CD14-positive monocyte (primary cell): ENCODE measurements at regions not wholly inside any gene's neighbourhood (a gene's known extent, or its start where the extent isn't known, plus 50 kb on each side); places are given as distances from the start of the nearest gene placed in this dataset.
A peak's percentile ranks its signal among the peaks of the same experiment; 100 is the strongest.

ENCODE experiments used
- DNase-seq, 3 donors: peaks; one replicate each; pipeline ENCODE4 v3.0.0-alpha.2; 2011 to 2022
- H2AFZ ChIP-seq: 2 replicates; pipeline ENCODE4 v1.6.0; 2012; ENCODE audit warnings: mild to moderate bottlenecking, low read depth, low read length, inconsistent platforms; ENCODE audit not compliant: insufficient read depth, poor library complexity, severe bottlenecking
- H3K27ac ChIP-seq, 2 donors: 1 replicate in 1 of 2; 2 replicates in 1 of 2; pipeline ENCODE4 v1.5.1; 2012 to 2013; ENCODE audit warnings: low read length in 2 of 2, control low read depth in 1 of 2, inconsistent platforms in 1 of 2, low read depth in 1 of 2, mild to moderate bottlenecking in 1 of 2
- H3K27me3 ChIP-seq, 2 donors: one replicate each; pipeline versions ENCODE4 v1.6.0 to v1.6.1; 2011 to 2013; ENCODE audit warnings: low read length in 2 of 2; ENCODE audit not compliant: control insufficient read depth in 2 of 2, insufficient read depth in 2 of 2
- H3K36me3 ChIP-seq, 2 donors: replicated peaks in 1 of 2; 1 replicate in 1 of 2; 2 replicates in 1 of 2; pipeline versions ENCODE4 v1.5.1 to v1.6.1; 2012 to 2013; ENCODE audit warnings: low read length in 2 of 2, control low read depth in 1 of 2, inconsistent platforms in 1 of 2, mild to moderate bottlenecking in 1 of 2; ENCODE audit not compliant: insufficient read depth in 2 of 2, control insufficient read depth in 1 of 2
- H3K4me1 ChIP-seq, 2 donors: 1 replicate in 1 of 2; 2 replicates in 1 of 2; pipeline versions ENCODE4 v1.5.1 to v1.6.1; 2012 to 2013; ENCODE audit warnings: low read length in 2 of 2, control low read depth in 1 of 2, inconsistent platforms in 1 of 2, mild to moderate bottlenecking in 1 of 2, moderate library complexity in 1 of 2; ENCODE audit not compliant: insufficient read depth in 2 of 2, control insufficient read depth in 1 of 2
- H3K4me2 ChIP-seq: replicated peaks from 2 replicates; pipeline ENCODE3; 2012; ENCODE audit warnings: low read length, moderate library complexity, mild to moderate bottlenecking; ENCODE audit not compliant: poor library complexity, severe bottlenecking; ENCODE audit errors: extremely low read depth
- H3K4me3 ChIP-seq, 3 experiments: fragments of 200-600 bp in 1 of 3; sonication (generic) in 1 of 3; replicated peaks in 1 of 3; 1 replicate in 2 of 3; 2 replicates in 1 of 3; pipeline ENCODE4 v1.5.1; 2011 to 2013; ENCODE audit warnings: low read length in 3 of 3, mild to moderate bottlenecking in 3 of 3, control low read depth in 2 of 3, low read depth in 2 of 3, inconsistent platforms in 1 of 3, moderate library complexity in 1 of 3
- H3K79me2 ChIP-seq: 2 replicates; pipeline ENCODE4 v1.6.0; 2012; ENCODE audit warnings: mild to moderate bottlenecking, control low read depth, inconsistent platforms, low read length, moderate library complexity; ENCODE audit not compliant: insufficient read depth
- H3K9ac ChIP-seq: 2 replicates; pipeline ENCODE4 v1.6.0; 2017; ENCODE audit warnings: low read length, mild to moderate bottlenecking; ENCODE audit not compliant: insufficient read depth, poor library complexity, severe bottlenecking
- H3K9me3 ChIP-seq, 2 donors: replicated peaks in 1 of 2; 1 replicate in 1 of 2; 2 replicates in 1 of 2; pipeline versions ENCODE4 v1.5.1 to v1.6.1; 2012 to 2013; ENCODE audit warnings: low read length in 2 of 2, control low read depth in 1 of 2; ENCODE audit not compliant: control insufficient read depth in 1 of 2, insufficient read depth in 1 of 2
- H4K20me1 ChIP-seq: 2 replicates; pipeline ENCODE4 v1.6.0; 2012; ENCODE audit warnings: mild to moderate bottlenecking, low read length, control low read depth, moderate library complexity; ENCODE audit not compliant: insufficient read depth
- H3K27ac Mint-ChIP-seq, 7 donors: one replicate each; pipeline ENCODE4 v1.8.0; 2020; ENCODE audit warnings: mild to moderate bottlenecking in 7 of 7, mixed read lengths in 7 of 7, moderate library complexity in 6 of 7, inconsistent platforms in 2 of 7
- H3K27me3 Mint-ChIP-seq, 3 donors: one replicate each; pipeline ENCODE4 v1.8.0; 2021 to 2022; ENCODE audit warnings: low read depth in 3 of 3, mild to moderate bottlenecking in 3 of 3, mixed read lengths in 3 of 3, moderate library complexity in 3 of 3, inconsistent platforms in 1 of 3
- H3K36me3 Mint-ChIP-seq, 2 donors: one replicate each; pipeline ENCODE4 v1.8.0; 2020; ENCODE audit warnings: mixed read lengths in 2 of 2, inconsistent platforms in 1 of 2, mild to moderate bottlenecking in 1 of 2
- H3K4me1 Mint-ChIP-seq: one replicate; pipeline ENCODE4 v1.8.0; 2020; ENCODE audit warnings: mild to moderate bottlenecking, mixed read lengths
- H3K4me3 Mint-ChIP-seq, 2 donors: one replicate each; pipeline ENCODE4 v1.8.0; 2020; ENCODE audit warnings: mild to moderate bottlenecking in 2 of 2, mixed read lengths in 2 of 2, moderate library complexity in 1 of 2
- H3K9me3 Mint-ChIP-seq, 7 donors: one replicate each; pipeline ENCODE4 v1.8.0; 2020 to 2022; ENCODE audit warnings: mixed read lengths in 7 of 7, mild to moderate bottlenecking in 6 of 7, moderate library complexity in 6 of 7, inconsistent platforms in 2 of 7
- WGBS: methylation state at CpG from one replicate; pipeline ENCODE4 v1.1.5; 2013; ENCODE audit warnings: missing lambda C conversion rate; ENCODE audit not compliant: insufficient coverage; 5-methylcytosine and 5-hydroxymethylcytosine counted together
- intact Hi-C, 2 donors: fragments of 100-400 bp; cut with micrococcal nuclease; formaldehyde crosslinking; loops; one replicate each; pipeline versions ENCODE4 v1.15.0 to v1.15.1; 2023
- TF ChIP-seq, protein P1 (sequence below): fragments of 200-600 bp; IDR thresholded peaks from one replicate; pipeline ENCODE4 v1.8.0; 2022; ENCODE audit warnings: antibody characterized with exemption, mild to moderate bottlenecking

DNA sequence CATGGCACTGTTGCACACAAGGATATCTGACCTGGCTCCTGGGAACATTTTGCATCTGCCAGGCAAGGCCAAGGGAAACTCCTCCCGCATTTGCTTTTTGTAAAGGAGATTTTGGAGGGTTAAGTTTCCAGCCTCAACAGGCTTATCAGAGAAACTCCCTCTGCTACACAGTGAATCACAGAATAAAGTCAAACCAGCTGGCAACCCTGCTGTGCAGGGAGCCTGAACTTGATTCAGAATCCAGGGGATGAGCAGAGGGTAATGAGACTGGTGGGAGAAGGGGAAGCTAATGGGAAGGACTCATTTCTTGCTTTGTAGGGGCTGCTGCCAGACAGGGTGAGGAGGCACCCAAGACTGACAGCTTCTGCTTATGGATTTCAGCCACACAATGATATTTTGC lies 185.3 kb upstream of the ISX start:
- Histone ChIP-seq H4K20me1 (no peaks in the 10 kb centered on the region), H3K4me1 (no peaks in the 10 kb centered on the region), H3K4me3 (no peak overlapping the region), H3K9ac (no peak overlapping the region), H3K4me2 (no peak overlapping the region), H3K27ac (no peak overlapping the region), H3K36me3 (no peaks in the 10 kb centered on the region), H3K79me2 (no peaks in the 10 kb centered on the region), H2AFZ (no peak overlapping the region), H3K9me3 (peaks cover 0 to 4% of the 10 kb centered on the region in 2 donors), H3K27me3 (no peaks in the 10 kb centered on the region)
- no peaks in the 10 kb centered on the region for H3K36me3 Mint-ChIP-seq
- intact Hi-C loops = no loop called here
- WGBS = no CpG with 5 or more reads among the region's 1 CpG
- no peak overlapping the region for H3K27ac Mint-ChIP-seq
- TF ChIP-seq, protein P1, sequence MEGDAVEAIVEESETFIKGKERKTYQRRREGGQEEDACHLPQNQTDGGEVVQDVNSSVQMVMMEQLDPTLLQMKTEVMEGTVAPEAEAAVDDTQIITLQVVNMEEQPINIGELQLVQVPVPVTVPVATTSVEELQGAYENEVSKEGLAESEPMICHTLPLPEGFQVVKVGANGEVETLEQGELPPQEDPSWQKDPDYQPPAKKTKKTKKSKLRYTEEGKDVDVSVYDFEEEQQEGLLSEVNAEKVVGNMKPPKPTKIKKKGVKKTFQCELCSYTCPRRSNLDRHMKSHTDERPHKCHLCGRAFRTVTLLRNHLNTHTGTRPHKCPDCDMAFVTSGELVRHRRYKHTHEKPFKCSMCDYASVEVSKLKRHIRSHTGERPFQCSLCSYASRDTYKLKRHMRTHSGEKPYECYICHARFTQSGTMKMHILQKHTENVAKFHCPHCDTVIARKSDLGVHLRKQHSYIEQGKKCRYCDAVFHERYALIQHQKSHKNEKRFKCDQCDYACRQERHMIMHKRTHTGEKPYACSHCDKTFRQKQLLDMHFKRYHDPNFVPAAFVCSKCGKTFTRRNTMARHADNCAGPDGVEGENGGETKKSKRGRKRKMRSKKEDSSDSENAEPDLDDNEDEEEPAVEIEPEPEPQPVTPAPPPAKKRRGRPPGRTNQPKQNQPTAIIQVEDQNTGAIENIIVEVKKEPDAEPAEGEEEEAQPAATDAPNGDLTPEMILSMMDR = no peak
- no peaks in the 10 kb centered on the region for H3K4me1 Mint-ChIP-seq
- no peak for DNase-seq
- H3K27me3 Mint-ChIP-seq = peaks cover 2 to 5% (median 3%) of the 10 kb centered on the region in 3 donors
- no peak overlapping the region for H3K4me3 Mint-ChIP-seq
- H3K9me3 Mint-ChIP-seq = peaks cover 4 to 14% (median 7%) of the 10 kb centered on the region in 7 donors

DNA sequence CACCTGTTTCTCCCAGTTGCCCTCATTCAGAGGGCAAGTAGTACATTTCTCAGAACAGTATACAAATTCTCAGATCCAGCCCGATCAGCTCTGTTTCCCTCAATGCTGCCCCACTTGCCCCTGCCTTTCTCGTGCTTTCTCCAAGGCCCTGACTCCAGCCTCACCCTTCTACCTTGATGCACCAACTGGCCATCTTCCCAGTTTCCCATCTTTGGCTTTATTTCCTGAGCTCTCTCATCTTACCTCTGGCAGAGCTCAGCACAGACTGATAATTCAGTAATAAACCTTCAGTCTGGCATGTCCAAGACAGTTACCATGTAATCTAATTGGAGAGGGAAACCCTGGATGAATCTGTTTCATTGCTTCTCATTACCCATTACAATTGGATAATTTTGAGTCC lies 184.5 kb upstream of the ISX start:
- peaks cover 0 to 4% of the 10 kb centered on the region in 2 donors for H3K9me3 ChIP-seq
- peaks cover 2 to 5% (median 3%) of the 10 kb centered on the region in 3 donors for H3K27me3 Mint-ChIP-seq
- H3K36me3 Mint-ChIP-seq = no peaks in the 10 kb centered on the region
- 83% methylated on average over 2 of the region's 2 CpGs for WGBS
- no peaks in the 10 kb centered on the region for H3K27me3 ChIP-seq
- no peak overlapping the region for H3K27ac ChIP-seq
- H2AFZ ChIP-seq = no peak overlapping the region
- TF ChIP-seq, protein P1 = no peak
- no peaks in the 10 kb centered on the region for H3K4me1 ChIP-seq
- no peaks in the 10 kb centered on the region for H4K20me1 ChIP-seq
- no peaks in the 10 kb centered on the region for H3K79me2 ChIP-seq
- no peaks in the 10 kb centered on the region for H3K4me1 Mint-ChIP-seq
- H3K9ac ChIP-seq = no peak overlapping the region
- no peaks in the 10 kb centered on the region for H3K36me3 ChIP-seq
- DNase-seq = no peak
- H3K27ac Mint-ChIP-seq = peak overlapping the region in 1 of 7 donors; percentile 38
- no peak overlapping the region for H3K4me3 Mint-ChIP-seq
- no peak overlapping the region for H3K4me2 ChIP-seq
- intact Hi-C loops = no loop called here
- peaks cover 4 to 12% (median 7%) of the 10 kb centered on the region in 7 donors for H3K9me3 Mint-ChIP-seq
- H3K4me3 ChIP-seq = no peak overlapping the region
